AG20443 (cell line): ENCODE measurements at regions not wholly inside any gene's neighbourhood (a gene's known extent, or its start where the extent isn't known, plus 50 kb on each side); places are given as distances from the start of the nearest gene placed in this dataset.

Experiments used
- DNase-seq: peaks from one replicate; pipeline ENCODE4 v3.0.0; 2012; ENCODE audit warnings: low spot score, mixed read lengths

GRCh38 chr1:25104932-25105561 is 127.3 kb downstream of the SYF2 start:
- no peak for DNase-seq

GRCh38 chr1:25103164-25103795 is 129.0 kb downstream of the SYF2 start:
- DNase-seq: no peak

GRCh38 chr1:25100151-25100833 is 132.0 kb downstream of the SYF2 start:
- no peak for DNase-seq

GRCh38 chr1:25099343-25099951 is 132.9 kb downstream of the SYF2 start:
- DNase-seq: no peak

GRCh38 chr1:25098717-25099116 is 133.6 kb downstream of the SYF2 start:
- no peak for DNase-seq

- DNase-seq: peak; percentile 40
These were observed 135.8 kb downstream of the SYF2 start for GRCh38 chr1:25096307-25097150.

- DNase-seq: no peak
These were observed 136.6 kb downstream of the SYF2 start for GRCh38 chr1:25095635-25096200.

GRCh38 chr1:25094995-25095394 is 137.3 kb downstream of the SYF2 start:
- no peak for DNase-seq

GRCh38 chr1:25094229-25094628 is 138.1 kb downstream of the SYF2 start:
- DNase-seq: no peak

- no peak for DNase-seq
These were observed 140.6 kb downstream of the SYF2 start for GRCh38 chr1:25091658-25092057.

GRCh38 chr1:25090707-25091422 is 141.4 kb downstream of the SYF2 start:
- no peak for DNase-seq

- no peak for DNase-seq
These were observed 142.5 kb downstream of the SYF2 start for GRCh38 chr1:25089772-25090171.

GRCh38 chr1:25088946-25089345 is 143.4 kb downstream of the SYF2 start:
- DNase-seq: no peak

GRCh38 chr1:25088180-25088701 is 144.1 kb downstream of the SYF2 start:
- DNase-seq: no peak

- no peak for DNase-seq
These were observed 145.7 kb downstream of the SYF2 start for GRCh38 chr1:25086518-25087079.

GRCh38 chr1:25084407-25084806 is 147.9 kb downstream of the SYF2 start:
- no peak for DNase-seq

GRCh38 chr1:25083481-25084345 is 148.6 kb downstream of the SYF2 start:
- DNase-seq: no peak

GRCh38 chr1:25082995-25083394 is 149.3 kb downstream of the SYF2 start:
- no peak for DNase-seq

GRCh38 chr1:25082216-25082899 is 149.9 kb downstream of the SYF2 start:
- no peak for DNase-seq
